OCI-M2 (cell line): ENCODE measurements at regions not wholly inside any gene's neighbourhood (a gene's known extent, or its start where the extent isn't known, plus 50 kb on each side); places are given as distances from the start of the nearest gene placed in this dataset.
"Not testable (repeated sequence)": the region's sequence is repeated elsewhere in the genome, so short reads cannot be mapped to it uniquely, and the experiment has no call there.

ENCODE experiments used
- DNase-seq: peaks from one replicate; lab custom pipeline; 2025; ENCODE audit not compliant: unreplicated experiment; lab: John Stamatoyannopoulos, UW

DNA sequence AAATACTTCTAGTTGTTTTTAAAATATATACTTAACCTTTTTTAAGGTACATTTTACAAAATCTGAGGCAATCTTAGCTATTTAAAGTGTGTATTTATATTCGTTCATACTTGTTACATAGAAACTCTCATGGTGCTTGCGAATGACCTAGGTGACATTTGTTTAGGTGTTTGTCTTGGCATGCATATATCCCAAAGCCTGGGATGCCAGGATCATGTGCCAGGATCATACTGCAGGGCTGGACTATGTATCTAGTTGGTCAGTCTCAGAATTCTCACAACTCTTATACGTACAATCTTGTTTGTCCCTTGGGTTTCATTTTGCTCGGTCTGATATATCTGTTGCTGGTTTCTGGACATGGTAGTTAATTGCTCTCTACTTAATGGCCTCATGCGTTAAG, 109.9 kb upstream of the WIPF3 start:
- not testable (repeated sequence) for DNase-seq

DNA sequence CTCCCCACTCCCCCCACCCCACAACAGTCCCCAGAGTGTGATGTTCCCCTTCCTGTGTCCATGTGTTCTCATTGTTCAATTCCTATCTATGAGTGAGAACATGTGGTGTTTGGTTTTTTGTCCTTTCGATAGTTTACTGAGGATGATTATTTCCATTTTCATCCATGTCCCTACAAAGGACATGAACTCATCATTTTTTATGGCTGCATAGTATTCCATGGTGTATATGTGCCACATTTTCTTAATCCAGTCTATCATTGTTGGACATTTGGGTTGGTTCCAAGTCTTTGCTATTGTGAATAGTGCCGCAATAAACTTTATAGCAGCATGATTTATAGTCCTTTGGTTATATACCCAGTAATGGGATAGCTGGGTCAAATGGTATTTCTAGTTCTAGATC, 106.6 kb upstream of the WIPF3 start:
- DNase-seq = not testable (repeated sequence)

GRCh38 chr7:29701540-29701939, 104.8 kb upstream of the WIPF3 start:
- DNase-seq = not testable (repeated sequence)

GRCh38 chr7:29703830-29704229, 102.5 kb upstream of the WIPF3 start:
- DNase-seq = not testable (repeated sequence)

GRCh38 chr7:29709002-29709401, 97.3 kb upstream of the WIPF3 start:
- not testable (repeated sequence) for DNase-seq

DNA sequence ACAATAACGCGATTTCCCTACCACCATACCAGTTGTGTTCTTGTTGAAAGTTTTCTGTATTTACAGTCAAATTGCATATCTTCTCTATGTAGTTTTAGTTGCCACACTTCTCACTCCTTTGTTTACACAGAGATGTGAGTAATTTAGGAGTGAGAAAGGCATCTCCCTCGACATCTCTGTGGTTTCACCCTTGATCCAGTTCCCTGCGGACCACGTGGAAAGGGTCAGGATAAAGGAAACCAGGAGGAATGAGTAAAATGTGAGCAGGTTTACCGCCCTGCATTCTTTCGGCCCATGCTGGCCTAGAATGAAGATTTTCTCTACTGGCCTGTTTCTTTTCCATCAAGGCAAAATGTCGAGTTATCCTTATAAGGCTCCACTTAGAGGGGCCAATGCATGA, 83.2 kb upstream of the WIPF3 start:
- DNase-seq = not testable (repeated sequence)

GRCh38 chr7:29723599-29723998, 82.7 kb upstream of the WIPF3 start:
- no peak for DNase-seq

GRCh38 chr7:29729534-29730165, 76.7 kb upstream of the WIPF3 start:
- not testable (repeated sequence) for DNase-seq

GRCh38 chr7:29734246-29734731, 72.0 kb upstream of the WIPF3 start:
- DNase-seq = no peak

GRCh38 chr7:29747645-29748245, 58.6 kb upstream of the WIPF3 start:
- DNase-seq = not testable (repeated sequence)

DNA sequence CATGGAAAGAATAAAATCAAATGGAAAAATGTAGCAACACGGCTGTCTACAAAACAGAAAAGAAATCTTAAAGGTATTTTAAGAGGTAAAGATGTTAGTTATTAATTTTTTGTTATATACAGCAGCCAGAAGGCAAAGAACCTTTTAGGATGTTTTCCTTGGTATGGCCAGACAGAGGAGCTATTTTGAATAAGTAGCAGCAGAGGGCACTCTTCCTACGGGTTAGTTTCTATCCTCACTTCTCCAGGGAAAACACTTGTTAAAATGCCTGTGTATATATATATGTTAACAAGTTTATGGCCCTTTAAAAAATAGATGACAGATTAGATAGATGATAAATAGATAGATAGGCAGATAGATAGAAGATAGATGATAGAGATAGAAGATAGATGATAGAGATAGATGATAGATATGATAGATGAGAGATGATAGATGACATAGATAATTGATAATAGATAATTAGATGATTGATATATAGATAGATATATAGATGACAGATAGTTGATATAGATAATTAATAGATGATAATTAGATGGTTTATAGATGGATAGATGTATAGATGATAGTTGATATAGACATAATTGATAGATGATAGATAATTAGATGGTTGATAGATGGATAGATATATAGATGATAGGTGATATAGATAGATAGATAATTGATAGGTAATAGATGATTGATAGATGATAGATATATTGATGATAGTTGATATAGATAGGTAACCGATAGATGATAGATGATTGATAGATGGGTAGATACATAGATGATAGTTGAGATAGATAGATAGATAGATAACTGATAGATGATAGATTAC, 57.8 kb upstream of the WIPF3 start:
- no peak for DNase-seq

- DNase-seq = no peak
Measured at GRCh38 chr7:29749701-29750321, 56.5 kb upstream of the WIPF3 start.

GRCh38 chr7:29750373-29750940, 55.9 kb upstream of the WIPF3 start:
- not testable (repeated sequence) for DNase-seq

- DNase-seq = not testable (repeated sequence)
Measured at GRCh38 chr7:29751012-29751411, 55.3 kb upstream of the WIPF3 start.

- DNase-seq = no peak
Measured at GRCh38 chr7:29754874-29755490, 51.3 kb upstream of the WIPF3 start.
